ENCODE measurements at regions not wholly inside any gene's neighbourhood (a gene's known extent, or its start where the extent isn't known, plus 50 kb on each side); places are given as distances from the start of the nearest gene placed in this dataset.

- no peak overlapping the region for H4K8ac ChIP-seq (replicated peaks; ENCODE audit: insufficient read length, low read depth, low read length)
Measured at GRCh38 chrX:85627363-85627762, 247.9 kb upstream of the POF1B start.

More at GRCh38 chrX:85627363-85627762, 247.9 kb upstream of the POF1B start:
- H3K23me2 ChIP-seq (ENCODE audit: insufficient read length, low read depth, low read length, poor library complexity, severe bottlenecking), result no peaks in the 10 kb centered on the region
- no peaks in the 10 kb centered on the region for H3K27me3 ChIP-seq (ENCODE audit: insufficient read depth, low read length)
- H3K14ac ChIP-seq (ENCODE audit: insufficient read depth, low read length), result no peak overlapping the region
- Mint-ChIP-seq H3K36me3 (ENCODE audit: insufficient read depth in 1 of 3, low read depth in 3 of 3) (peaks cover 6 to 13% (median 12%) of the 10 kb centered on the region in 3 experiments; a peak in 4 of 7 replicates), H3K27ac (no peak overlapping the region), H3K4me3 (no peak overlapping the region), H3K9me3 (peaks cover 52 to 58% of the 10 kb centered on the region in 2 experiments), H3K27me3 (ENCODE audit: low read depth) (no peaks in the 10 kb centered on the region; the same call in none of the 2 replicates), H3K4me1 (peaks cover 6 to 14% of the 10 kb centered on the region in 2 experiments)
- no peak overlapping the region for H2BK12ac ChIP-seq (ENCODE audit: insufficient read length, low read depth, low read length)
- WGBS (ENCODE audit: extremely low coverage, insufficient read length, low lambda C conversion rate), result no CpG with 5 or more reads among the region's 3 CpGs
- no peak overlapping the region for H2AK5ac ChIP-seq (ENCODE audit: insufficient read length, low read length)
- no peak overlapping the region for H3K9ac ChIP-seq (ENCODE audit: extremely low read depth, insufficient read length, low read length)
- H3K79me2 ChIP-seq (ENCODE audit: insufficient read depth, low read length), result no peaks in the 10 kb centered on the region
- H3K4me1 ChIP-seq (ENCODE audit: insufficient read depth, low read length), result no peaks in the 10 kb centered on the region; the same call in 1 of the 2 replicates
- H3K23ac ChIP-seq (ENCODE audit: insufficient read length, low read depth, low read length), result no peak overlapping the region
- H2AFZ ChIP-seq (ENCODE audit: low read length), result no peak overlapping the region
- H3K27ac ChIP-seq (ENCODE audit: insufficient read length, low read depth, low read length), result no peak overlapping the region
- no peak overlapping the region for H3K18ac ChIP-seq (ENCODE audit: insufficient read length, low read depth, low read length)
- no peak overlapping the region for H4K5ac ChIP-seq (ENCODE audit: insufficient read length, low read depth, low read length)
- H4K91ac ChIP-seq (ENCODE audit: insufficient read length, low read depth, low read length), result no peak overlapping the region
- H2BK5ac ChIP-seq (ENCODE audit: insufficient read length, low read length), result no peak overlapping the region
- no peak overlapping the region for H2BK20ac ChIP-seq (ENCODE audit: low read depth, low read length, poor library complexity, severe bottlenecking)
- H3K79me1 ChIP-seq (ENCODE audit: insufficient read depth, low read depth, low read length, poor library complexity, severe bottlenecking), result no peaks in the 10 kb centered on the region
- DNase-seq, result no peak
- no peak overlapping the region for H3K4me2 ChIP-seq (ENCODE audit: insufficient read depth, insufficient read length, low read length)
- H3K56ac ChIP-seq (ENCODE audit: insufficient read length, low read depth, low read length), result no peak overlapping the region
- no peak overlapping the region for H2BK120ac ChIP-seq (ENCODE audit: low read depth, low read length, poor library complexity, severe bottlenecking)
- H3K4ac ChIP-seq (ENCODE audit: low read depth, low read length), result no peak overlapping the region
- H3K9me3 ChIP-seq (ENCODE audit: control insufficient read depth, low read depth, low read length), result peaks cover 10% of the 10 kb centered on the region
- TF ChIP-seq CTCF (conservative IDR thresholded peaks at IDR 0.05), result peak; percentile 71
- H3T11ph ChIP-seq (ENCODE audit: low read length), result no peak overlapping the region
- no peak overlapping the region for H2BK15ac ChIP-seq (ENCODE audit: low read depth, low read length)
- H4K20me1 ChIP-seq (ENCODE audit: control insufficient read depth, insufficient read depth, insufficient read length), result no peaks in the 10 kb centered on the region
